GM21381 (cell line): ENCODE measurements at regions not wholly inside any gene's neighbourhood (a gene's known extent, or its start where the extent isn't known, plus 50 kb on each side); places are given as distances from the start of the nearest gene placed in this dataset.

Experiments
- ATAC-seq: cut with Tn5 transposase; IDR thresholded peaks from one replicate; pipeline ENCODE4 v1.9.1; 2021; ENCODE audit warnings: mild to moderate bottlenecking, moderate library complexity; ENCODE audit not compliant: unreplicated experiment

DNA sequence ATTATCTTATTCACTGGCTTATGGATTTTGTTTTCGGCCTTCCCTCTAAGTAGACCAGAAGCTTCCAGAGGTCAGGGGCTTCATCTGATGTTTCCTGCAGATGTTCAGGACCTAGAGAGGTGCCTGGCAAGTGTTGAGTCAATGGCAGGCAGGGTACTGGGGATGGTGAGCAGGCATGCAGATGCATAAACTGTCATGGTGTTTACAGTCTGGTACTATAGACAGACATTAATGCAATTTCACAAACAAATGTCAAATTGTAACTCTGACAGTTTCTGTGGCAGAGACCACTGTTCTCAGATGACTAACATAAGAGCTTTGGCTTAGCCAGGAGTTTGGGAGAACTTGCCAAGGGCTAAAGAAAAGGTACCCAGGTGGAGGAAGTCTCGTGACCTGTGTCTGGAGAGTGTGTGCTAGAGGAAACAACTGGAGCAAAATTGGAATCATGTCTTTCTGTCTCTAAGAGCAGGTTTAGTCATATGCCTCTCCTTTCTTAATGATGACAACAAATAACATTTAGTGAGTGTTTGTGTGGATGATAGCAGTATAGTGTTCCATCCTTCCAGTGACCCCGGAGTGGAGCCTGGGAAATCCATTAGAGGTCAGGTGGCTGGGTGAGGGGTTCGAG is 53.7 kb upstream of the TRAK1 start:
- ATAC-seq = no peak

DNA sequence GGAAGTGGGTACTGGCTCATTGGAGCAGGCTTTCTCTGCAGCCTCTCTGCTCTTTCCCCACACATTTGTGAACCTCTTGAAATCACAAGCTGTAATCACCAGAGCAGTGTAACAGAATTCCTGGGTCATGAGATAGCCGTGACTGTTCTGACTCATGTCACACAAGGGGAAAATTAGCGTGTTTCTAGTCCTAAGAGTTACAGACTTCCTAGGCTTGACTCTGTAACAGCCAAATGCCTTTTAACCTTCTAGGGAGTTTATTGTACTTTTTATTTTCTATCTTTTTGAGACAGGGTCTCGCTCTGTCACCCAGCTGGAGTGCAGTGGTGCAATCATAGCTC is 54.7 kb upstream of the TRAK1 start:
- peak; percentile 39 for ATAC-seq

DNA sequence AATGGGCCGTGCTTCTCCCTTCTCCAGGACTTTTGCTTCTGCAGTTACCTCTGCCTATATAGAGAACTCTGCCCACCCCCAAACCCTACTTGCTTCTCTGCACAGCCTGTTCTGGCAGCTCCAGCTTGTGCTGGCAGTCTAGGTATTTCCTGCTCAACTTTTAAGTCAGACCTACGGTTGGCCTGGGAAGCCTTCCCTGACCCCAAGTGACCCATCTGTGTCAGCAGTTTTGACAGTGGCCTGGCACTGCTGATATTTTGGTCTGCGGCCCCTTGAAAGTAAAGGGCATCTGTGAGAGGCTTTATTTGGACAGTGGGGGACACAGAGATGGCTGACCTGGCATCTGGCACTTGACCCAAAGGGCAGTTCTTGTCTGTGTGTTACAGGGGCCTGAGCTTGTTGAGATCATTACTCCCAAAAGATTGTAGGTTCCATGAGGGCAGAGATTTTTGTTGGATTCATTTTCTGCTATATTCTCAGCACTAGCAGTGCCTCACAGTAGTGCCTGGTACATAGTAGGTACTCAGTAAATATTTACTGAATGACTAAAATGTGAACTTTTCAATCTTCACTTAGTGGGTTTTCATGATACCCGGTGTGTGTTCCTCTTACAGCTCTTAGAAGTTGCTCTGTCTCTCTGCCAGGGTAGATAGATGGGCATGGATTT is 55.2 kb upstream of the TRAK1 start:
- ATAC-seq = no peak

DNA sequence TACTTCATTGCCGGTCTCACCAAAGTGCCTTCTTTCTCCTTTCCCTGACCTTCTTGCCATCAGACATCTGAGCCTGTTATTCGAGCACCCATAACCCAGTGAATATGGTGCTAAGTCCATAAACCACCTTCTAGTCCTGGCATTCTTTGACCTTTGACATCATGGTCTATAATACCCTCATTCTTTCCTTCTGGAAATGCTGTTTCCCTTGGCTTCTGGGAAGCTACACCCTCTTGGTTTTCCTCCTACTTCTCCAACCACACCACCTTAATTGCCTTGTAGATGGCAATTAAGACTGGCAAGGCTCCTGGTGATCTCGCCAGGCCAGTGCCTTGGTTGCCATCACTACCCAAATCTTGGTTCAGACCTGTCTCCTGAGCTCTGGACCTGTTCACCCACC is 56.1 kb upstream of the TRAK1 start:
- ATAC-seq = no peak

DNA sequence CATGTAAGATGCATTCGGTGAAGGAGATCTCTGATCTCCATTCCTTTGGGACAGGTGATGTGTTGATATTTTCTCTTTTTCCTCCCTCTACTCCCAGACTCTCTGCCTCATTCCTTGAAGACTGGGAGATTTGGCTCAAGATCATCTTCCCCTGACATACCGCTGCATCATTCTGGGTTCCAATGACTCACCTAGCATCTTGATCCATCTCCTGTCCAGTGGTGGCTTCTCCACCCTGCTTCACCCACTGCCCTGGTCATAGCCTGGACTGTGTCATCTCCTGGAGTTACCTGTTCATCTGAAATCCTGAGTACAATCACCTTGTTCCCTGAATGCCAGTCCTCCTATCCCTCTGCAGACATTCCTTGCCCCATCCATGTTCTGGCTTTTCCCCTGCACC is 57.4 kb upstream of the TRAK1 start:
- no peak for ATAC-seq

DNA sequence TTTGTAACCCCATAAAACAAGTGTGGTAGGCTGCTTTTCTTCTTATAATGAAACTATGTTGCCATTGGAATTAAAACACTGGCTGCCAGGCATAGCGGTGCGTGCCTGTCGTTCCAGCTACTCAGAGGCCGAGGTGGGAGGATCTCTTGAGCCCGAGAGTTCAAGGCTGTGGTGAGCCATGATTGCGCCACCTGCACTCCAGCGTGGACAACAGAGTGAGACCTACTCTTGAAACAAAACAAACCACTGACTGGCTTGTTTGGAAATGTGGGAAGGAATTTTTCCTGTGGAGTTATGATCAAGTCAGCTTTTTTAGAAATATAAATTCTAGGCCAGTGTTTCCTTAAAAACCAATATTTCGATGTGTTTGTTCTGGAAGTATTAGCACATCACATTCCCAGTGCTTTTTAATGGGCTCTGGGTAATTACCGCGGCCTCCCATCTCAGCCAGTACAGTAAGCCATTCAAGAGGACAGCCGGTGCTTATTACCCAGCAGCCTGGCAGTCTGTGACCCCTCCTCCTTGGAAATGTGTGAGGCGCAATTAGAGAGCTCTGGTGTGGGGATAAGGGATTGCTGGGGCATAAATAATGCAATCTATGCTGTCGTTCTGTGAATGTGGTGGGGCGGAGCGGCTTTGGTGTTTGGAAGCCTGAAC is 58.3 kb upstream of the TRAK1 start:
- ATAC-seq = no peak

DNA sequence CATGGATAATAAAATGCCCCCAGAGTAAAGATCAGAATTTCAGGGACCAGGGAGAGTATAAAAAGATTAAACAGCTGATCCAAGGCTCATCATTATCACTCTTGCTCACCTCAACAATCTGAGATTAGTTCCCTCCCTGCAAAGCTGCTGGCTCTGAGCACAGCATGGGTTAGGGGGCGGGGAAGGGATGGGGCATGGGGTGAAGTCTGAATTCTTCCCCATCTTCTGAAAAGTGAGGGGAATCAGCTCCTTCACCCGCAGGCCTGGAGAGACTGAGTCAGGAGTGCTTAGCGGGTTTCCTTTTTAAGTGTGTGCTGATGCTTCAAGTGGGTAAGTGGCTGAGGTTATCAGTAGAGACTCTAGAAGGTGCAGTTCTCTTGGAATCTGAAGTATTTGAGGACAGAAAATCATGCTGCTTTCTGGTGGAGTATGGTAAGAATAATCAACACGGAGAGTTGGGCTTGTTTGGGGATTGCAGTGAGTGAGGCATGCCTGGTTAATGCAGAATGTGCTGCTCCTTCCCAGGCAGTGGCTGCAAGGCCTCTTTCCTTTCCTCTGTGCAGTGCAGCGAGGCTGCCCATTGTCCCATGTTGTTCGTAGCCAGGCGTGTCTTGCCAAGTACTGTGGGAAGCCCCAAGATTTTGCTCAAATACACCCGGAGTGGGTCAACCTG is 59.2 kb upstream of the TRAK1 start:
- no peak for ATAC-seq

DNA sequence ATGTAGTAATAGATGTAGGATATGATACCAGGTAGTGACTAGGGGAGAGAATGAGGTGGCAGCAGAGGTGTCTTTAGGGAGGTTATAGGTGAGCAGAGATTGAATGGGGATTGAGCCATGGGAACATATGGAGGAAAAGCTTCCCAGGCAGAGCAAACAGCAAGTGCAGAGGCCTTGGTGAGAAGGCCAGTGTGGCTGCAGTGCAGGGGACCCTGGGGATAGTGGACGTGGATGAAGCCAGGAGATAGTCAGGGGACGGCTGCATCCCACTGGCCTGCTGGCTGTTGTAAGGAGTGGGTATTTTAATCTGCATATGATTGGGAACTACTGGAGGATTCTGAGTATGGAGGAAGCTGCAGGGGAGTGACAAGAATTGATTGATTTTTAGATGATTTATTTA is 62.7 kb upstream of the TRAK1 start:
- no peak for ATAC-seq

DNA sequence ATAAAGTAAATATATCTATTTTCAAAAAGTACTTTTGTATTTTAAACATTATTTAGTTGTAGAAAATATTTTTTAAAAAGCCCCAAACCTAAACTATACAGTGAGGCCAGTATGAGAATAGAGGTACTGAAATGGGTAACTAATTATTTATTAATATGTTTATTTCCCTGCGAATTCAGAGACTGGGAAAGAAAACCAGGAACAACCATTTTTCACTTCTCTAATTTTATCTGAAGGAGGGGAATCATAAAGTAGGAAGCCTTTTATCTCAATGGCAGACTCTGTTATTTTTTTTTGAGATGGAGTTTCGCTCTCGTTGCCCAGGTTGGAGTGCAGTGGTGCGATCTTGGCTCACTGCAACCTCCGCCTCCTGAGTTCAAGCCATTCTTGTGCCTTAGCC is 63.6 kb upstream of the TRAK1 start:
- no peak for ATAC-seq

DNA sequence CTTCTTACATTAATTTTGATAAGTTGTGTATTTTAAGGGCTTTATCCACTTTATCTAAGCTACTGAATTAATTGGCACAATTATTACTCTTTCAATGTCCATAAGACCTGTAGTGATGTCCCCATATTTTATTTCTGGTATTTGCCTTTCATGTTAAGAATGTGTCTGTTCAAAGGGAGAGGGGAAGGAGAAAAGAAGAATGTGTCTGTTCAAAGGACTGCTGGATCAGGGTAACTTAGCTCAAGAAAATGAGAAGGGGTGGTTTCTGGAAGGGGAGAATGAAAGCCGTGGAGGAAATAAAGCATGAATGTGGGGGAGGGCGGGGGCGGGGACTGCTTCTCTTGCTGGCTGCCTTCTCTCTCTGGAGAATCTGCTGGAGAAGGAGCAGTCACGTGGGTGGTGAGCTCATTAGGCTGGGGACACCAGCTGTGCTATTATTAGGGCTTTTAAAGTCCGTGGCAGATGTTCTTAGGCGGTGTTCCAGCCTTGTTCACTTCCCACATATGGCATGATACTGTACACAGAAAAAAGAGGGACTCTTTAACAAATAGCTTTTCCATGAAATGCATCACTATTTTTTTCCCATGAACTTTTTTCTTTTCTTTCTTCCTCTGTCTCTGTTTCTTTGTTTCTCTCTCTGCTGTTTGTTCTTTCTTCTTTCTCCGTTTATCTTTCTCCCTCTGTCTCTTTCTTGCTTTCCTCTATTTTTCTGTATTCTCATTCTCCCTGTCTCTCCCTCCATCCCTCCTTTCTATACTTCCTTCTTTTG is 63.7 kb upstream of the ULK4 start:
- peak; percentile 79 for ATAC-seq

DNA sequence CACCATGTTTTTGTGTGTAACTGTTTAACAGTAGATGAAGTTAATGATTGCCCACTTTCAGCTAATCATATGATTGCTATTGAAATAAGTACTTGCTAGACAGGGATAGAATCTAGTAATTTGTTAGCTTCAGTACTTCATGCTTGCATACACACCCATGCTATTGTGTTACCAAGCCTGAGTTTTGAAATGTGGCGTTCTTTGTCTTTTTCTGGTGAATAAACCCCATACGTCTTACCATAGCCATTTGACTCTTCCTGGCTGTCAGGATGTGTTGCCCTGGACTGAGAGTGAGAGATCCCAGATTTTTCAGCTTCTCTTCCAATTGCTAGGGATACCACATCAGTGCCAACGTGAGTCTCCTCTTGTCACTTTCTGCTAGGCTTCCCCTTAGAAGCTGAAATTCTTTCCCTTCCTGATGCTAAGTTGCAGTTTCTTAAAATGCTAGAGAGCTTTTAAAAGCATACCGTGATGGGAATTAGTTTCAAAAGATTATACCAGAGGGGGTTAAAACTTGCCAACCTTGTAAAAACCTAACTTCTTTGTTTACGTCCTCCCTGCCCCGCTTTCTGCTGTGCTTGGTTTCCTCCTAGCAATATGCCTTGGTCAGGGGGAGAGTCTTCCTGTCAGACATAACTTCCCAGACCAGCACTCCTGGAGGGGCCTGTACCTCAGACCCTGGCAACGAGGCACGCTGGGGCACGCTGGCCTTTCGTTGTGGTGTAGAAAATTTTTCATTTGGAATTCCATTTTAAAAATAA is 62.9 kb upstream of the ULK4 start:
- no peak for ATAC-seq

DNA sequence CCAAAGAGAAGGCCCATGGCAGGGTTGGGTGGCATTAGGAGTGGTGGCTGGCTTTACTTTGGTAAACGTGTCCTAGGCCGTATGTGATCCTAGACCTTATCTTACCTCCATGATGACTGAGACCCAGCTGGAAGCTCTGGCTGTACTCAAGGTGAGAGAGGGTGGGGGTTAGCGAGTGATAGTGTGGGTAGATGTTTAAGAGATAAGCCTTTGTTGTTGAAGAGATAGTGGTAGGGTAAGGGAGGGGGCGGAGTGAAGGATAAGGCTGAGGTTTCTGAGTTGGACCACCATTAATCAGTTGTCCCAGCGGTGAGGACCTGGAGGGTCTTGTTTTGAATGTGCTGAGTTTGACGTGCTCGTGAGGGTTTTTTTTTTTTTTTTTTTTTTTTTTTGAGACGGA is 61.5 kb upstream of the ULK4 start:
- ATAC-seq = no peak

DNA sequence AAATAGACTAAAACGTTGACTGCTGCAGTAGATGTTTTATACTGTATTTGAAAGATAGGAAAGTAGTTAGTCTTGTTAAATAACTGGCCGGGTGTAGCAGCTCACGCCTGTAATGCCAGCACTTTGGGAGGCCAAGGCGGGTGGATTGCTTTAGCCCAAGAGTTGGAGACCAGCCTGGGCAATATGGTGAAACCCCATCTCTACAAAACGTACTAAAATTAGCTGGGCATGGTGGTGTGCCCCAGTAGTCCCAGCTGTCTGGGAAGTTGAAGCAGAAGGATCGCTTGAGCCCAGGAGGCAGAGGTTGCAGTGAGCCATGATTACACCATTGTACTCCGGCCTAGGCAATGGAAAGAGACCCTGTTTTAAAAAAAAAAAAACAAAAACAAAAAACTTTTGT is 60.5 kb upstream of the ULK4 start:
- no peak for ATAC-seq

DNA sequence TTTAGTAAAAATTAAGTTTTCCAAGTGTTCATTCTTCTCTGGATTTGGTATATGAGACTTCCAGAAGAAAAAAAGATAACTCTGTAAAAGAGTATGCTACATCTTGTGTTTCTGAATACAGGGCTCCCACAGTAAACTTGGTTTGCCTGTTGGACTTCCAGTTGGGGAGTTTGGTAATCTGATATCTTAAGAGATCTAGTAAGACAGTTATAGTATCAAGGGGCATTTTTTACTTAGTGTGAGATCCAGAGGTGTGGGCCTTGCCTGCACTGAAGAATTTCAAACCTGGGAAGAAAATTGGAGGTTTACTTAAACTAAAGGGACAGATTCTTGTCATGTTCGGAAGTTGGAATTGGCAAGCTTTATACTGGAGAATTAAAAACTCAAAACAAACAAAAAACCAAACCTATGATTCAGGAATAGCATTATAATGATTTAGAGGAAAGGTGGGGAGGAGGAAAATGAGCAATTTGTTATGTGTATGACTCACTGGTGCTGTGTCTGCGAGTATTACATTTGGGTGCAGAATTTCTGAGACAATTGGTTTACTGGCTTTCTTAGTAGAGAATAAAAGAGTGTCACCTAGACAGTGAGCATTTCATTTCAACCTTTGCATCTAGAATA is 58.9 kb upstream of the ULK4 start:
- ATAC-seq = no peak

DNA sequence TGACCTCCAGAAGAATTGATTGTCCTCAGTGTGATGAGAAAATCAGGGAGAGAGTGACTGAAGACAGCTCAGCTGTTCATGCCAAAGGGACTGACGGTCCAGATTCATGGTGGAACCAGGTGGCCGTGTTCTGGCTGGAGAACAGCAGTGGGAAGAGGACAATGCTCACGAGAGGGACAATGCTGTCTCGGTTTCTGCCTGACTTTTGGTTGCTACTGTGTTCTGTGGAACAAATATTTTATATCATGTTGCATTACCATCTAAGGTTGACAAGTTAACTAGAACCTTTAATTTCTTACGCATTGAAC is 58.0 kb upstream of the ULK4 start:
- no peak for ATAC-seq

DNA sequence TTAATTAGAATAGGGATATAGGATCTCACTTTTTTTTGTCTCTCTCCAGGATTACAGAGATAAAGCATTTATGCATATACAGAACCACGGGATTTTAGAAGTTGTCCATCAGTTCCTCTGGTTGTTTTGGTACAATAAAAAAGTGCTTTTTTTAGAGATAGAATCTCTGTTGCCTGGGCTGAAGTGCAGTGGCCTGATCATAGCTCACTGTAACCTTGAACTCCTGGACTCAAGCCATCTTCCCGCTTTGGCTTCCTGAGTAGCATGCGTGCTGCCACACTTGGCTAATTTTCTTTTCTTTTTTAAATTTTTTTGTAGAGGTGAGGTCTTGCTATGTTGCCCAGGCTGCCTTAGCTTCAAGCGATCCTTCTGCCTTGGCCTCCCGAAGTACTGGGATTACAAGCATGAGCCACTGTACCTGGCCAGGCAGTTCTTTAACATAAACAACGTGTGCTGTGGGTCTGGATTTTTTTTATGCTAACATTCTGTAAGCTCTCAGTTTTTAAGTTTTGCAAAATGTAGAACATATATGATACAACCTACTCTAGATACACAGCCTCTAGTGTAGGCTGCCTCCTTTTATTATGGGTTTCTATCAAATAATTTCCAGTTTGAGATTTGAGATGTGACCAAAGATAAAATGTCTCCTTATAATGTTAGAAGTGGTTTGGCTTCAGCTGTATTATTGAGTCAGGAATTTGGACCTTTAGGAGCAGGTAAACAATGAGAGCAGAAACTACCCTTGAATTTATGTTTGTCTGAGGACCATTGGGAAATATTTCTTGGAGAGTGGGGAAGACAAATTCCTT is 57.4 kb upstream of the ULK4 start:
- ATAC-seq = no peak

DNA sequence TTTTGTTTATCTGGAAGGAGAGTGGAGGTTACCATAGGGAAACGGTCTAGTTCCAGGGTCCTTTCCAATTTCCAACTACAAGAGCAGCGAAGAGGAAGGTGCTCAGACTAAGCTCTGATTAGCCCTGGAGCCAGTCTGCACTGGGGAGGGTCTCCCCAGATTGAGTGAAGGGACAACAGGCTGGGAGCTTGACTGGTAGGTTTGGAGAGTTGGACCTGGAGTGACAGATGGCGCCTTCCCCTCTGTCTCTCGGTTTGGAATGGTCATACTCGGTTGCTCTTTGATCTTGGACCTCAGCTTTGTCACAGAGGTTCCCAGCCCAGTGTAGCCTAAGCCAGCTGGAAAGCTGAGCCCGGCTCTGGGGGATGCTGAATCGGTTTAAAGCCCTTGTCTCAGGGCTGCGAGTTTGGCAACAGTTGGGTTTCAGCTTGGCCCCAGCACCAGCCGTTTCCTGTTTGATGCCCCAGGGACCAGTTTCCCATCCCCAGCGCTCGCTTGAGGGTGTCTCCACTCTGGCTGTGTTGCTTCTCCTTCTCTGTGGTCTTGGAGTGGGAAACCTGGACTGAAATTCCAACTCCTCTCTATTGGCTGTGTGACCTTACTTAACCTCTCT is 53.1 kb upstream of the ULK4 start:
- ATAC-seq = no peak

DNA sequence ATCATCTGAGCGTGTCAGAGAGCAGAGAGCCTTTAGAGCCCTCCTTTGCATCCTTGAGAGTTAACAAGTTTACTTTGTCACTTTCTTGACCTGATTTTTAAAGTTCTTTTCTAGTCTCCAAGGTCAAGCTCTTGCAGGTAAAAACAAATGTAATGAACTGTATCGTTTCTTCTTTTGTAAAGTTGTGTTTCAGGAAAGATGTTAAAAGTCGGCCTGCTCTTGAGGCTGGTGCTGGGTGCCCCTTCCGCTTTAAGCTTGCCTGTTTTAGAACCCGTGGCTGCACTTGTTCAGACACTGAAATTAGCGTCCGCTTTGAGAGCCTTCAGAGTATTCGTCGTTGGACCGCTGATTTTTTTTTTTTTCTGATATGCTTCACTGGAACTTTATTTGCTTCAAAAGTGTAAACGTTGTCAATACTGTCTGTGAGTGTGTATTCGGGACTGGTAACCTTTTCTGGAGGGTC is 52.6 kb upstream of the ULK4 start:
- no peak for ATAC-seq
